ENCODE measurements at regions not wholly inside any gene's neighbourhood (a gene's known extent, or its start where the extent isn't known, plus 50 kb on each side); places are given as distances from the start of the nearest gene placed in this dataset.

DNA sequence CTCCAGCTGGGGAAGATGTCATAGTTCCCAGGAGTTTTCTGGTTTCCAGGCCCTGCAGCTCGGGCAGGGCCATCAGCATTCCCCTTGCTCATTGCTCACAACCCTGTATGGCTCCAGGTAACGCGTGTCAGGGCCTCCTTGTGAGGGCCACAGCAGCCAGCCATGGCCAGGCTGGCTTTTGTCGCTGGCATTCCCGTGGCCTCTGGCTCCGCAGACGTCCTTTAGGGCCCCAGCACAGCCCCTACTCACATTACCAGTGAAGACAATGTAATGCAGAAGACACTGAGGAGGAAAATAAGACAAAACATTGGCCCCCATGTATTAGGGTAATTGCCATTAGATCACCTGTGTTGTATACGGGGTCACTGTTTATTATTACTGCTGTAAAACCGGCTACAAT lies 1799.0 kb downstream of the TP53TG3F start:
- no peak for DNase-seq (ENCODE audit: low read depth in 2 of 2)

DNA sequence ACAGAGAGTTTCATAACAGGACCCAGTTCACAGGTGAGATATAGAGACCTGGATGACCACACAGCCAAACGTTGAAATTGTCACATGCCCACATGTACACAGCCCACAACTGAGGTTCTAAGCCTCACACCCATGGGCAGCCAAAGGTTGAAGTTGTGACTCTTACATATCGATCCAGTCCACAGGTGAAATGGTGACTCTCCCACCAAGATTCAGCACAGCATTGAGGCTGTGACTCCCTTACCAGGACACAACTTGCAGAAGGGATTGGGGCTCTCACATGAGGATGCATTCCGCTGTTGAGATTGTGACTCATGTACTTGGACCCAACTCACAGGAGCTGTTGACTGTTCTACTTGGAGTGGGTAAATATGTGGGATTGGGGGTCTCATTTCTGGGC lies 1836.4 kb downstream of the TP53TG3F start:
- DNase-seq (ENCODE audit: low read depth in 2 of 2) = no peak

DNA sequence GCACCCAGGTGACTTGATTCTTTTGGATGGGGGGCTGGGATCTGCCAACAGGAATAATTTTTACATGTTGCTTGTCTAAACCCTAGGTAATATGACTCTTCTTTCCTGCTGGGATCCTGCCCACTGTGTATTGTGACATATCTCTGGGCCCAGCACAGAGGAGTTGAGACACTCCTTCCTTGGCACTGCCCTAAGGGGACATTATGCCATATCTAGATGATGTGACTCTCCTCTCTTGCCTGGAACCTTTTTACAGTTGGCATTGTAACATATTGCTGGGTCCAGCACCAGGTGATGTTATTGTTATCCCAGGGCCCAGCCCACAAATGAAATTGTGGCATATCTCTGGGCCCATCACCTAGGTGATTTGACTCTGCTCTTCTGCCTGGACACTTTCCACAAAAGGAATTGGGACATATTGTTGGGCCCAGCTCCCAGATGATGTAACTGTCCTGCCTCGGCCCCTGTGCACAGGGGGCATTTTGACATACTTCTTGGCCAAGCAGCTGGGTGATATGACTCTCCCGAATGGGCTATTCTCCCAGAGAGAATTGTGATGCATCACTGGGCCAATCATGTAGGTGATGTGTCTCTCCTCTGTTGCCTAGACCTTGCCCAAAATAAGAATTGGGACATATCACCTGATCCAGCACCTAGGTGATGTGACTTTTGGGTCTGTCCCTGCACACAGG lies 1837.7 kb downstream of the TP53TG3F start:
- no peak for DNase-seq (ENCODE audit: low read depth in 2 of 2)

DNA sequence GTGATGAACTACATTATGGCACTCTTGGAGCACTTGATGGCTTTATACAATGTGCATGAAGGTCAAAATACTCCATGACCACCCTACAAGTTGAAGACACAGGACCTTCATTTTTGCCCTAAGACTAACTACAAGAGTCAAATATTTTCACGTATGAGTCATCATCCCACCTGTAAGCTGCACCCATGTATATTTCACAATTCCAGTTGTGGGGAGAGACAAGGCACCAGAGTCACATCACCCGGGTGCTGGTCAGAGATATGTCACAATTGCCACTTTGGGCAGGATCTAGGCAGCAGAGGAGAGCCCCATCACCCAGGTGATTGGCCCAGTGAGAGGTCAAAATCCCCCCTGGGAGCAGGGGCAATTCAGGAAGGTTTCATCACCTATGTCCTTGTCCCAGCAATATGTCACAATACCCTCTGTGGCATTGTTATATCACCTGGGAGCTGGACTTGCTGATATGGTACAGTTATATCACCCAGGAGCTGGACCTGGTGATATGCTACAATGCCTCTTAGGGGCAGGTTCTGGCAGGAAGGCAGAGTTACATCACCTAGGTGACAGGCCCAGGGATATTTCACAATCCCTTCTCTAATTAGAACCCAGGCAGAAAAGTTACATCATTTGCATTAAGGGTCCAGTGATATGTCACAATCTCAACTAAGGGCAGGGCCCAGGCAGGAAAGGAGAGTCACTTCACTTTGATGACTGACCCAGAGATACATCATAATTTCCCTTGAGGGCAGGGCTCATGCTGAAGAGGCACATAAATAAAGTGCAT lies 1839.2 kb downstream of the TP53TG3F start:
- DNase-seq (ENCODE audit: low read depth in 2 of 2) = no peak

DNA sequence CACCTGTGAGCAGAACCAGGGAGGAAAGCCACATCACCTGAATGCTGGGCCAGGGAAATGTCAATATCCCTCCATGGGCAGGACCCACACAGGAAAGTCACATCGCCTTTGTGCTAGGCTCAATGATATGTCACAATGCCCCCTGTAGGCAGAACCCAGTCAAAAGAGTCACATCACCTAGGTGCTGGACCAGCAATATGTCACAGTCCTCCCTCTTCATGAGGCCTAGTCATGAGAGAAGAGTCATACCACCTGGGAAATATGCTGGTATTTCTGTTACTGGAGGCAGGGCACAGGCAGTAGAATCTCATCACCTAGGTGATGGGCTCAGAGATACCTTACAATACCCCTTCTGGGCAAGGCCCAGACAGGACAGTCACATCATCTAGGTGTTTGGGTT lies 1843.4 kb downstream of the TP53TG3F start:
- DNase-seq (ENCODE audit: low read depth in 2 of 2) = no peak

DNA sequence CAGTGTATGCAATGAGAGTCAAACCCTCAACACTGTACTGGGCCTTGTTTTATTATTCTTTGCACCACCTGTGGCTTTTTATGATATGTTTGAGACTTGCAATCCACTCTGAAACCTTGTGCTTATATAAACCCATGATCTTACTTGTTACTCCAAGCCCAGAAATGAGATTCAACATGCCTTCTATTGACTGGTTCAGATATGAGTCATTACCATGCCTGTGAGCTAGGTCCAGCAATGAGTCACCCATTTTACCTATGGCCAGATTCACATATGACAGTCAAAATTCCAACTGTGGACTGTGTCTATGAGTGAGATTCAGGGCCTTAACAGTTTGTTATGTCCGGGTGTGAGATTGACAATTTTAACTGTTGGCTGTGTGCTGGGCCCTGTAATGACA lies 1846.1 kb downstream of the TP53TG3F start:
- DNase-seq (ENCODE audit: low read depth in 2 of 2) = no peak

DNA sequence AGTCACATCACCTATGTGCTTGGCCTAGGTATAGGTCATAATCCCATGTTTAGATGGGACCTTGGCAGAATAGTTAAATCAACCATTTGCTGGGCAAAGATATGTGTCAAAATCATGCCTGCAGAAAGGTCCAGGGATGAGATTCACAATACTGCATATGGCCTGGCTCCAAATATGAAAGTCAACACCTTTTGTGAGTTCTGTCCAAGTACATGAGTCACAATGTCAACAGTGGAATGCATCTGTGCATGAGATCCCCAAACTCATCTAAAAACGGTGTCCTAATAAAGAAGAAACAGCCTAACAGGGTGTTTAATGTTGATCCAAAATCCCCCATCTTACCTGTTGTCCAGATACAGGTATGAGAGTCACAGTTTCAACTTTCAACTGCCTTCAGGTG lies 1847.5 kb downstream of the TP53TG3F start:
- no peak for DNase-seq (ENCODE audit: low read depth in 2 of 2)

DNA sequence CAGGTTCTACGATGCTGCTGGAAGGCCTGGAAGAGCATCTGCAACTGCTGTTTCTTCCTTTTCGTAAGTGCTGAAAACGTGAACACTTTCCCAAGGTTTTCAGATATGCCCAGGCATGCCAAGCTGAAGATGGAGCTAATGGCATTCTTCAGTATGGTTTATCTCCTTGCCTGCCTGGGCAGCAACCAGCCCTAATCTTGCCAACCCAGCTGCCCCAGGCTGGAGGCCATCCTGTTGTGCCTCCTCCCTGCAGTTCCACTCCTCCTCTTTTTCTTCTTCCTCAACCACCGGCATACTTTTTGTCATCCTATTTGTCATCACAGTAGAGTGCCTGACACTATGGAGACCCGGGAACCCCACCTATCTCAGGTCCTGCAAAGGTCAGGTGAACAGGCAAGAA lies 1849.3 kb downstream of the TP53TG3F start:
- no peak for DNase-seq (ENCODE audit: low read depth in 2 of 2)

DNA sequence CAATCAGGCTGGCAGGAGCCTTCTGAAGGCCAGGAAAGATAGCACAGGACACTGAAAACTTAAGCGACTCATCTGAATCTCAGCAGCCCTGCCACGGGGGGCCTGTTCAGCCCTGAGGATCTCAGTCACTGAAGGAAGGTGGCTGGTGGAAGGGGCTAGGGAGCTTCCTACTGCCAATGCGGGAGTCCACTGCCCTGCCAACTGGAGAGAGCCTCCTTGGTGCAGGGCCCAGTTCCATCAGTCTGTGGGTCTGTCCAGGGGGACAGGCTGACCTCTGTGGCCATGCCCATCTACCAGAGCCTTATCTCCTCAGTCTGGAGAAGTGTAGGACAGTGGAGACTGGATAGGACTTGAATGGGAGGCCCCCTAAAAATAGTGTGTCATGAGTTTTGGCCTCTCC lies 1851.6 kb downstream of the TP53TG3F start:
- no peak for DNase-seq (ENCODE audit: low read depth in 2 of 2)

DNA sequence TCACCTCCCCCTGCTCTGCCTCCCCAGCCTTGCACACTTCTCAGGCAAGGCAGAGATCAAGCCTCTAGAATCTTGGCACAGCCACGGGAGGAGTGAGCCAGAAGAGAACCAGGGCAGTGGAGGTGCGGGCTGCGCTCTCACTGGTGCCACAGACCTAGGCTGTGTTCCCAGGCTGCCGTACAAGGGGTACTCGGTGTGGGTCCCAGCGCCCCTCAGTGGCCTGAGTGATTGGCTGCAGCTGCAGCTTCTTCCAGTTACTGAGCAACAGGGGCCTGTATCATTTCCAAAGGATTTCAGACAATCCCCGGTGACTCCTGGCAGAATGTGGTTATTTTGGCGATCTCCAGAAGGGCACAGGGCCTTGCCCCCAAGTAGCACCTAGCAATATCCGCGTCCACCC lies 1852.1 kb downstream of the TP53TG3F start:
- no peak for DNase-seq (ENCODE audit: low read depth in 2 of 2)

DNA sequence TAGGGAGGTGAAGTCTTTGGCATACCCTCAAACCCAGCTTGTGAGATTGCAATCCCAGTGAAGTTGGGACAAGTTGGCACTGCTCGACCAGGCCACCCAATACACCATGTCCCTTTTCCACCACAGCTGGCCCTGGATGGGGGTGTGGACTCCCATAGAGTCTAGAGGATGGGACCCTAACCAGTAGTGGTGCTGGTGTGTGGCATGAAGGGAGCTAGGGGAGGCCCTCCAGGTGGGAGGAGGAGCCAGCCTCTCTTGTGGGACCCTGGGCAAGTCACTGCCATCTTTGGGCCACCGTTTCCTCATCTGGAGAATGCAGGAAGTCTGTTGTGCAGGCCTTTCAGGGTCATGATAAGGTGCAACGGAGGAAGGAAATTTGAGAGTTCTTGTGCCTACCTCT lies 1854.9 kb downstream of the TP53TG3F start:
- no peak for DNase-seq (ENCODE audit: low read depth in 2 of 2)

DNA sequence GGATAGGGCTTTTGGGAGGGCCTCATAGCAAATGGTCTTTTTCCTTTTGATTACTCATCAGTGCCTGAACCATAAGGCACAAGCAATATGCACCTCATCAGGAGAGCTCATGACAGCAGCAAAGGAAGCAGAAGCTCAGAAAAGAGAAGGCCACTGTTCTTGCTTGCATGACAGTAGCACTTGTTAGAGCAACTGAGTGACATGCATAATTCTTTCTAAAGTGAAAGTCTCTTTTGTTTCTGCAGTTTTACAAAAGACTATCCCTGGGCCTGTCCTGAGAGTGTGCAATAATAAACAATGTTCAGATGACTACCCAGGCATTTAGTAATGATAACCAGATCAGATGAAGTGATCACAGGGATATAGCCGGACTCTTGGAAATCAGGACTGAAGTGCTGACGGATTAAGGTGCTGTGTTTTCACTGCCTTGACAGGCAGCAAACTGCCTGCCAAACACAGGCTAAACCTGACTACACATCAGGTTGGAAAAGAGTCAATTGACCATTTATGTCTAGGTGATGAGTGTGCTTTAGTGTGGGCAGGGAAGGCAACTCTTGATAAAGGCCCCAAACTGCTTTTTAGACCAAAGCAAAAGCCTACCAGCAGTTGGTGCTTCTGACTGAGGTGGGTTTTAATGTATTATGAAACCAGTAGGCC lies 1860.3 kb downstream of the TP53TG3F start:
- DNase-seq (ENCODE audit: low read depth in 2 of 2) = no peak

DNA sequence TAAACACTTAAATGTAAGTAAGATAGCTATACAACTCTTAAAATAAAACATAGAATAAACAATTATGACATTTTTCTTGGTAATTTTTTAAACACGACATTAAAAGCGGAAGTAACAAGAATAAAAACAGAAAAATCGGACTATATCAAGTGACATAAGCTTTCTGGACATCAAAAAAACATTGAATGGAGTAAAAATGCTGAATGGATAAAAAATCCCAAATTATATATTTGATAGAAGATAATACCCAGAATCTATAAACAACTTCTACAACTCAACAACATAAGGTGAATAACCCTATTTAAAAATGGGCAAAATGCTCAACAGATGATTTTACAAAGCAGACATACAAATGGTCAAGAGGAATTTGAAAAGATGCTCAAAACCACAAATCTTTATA lies 1866.5 kb downstream of the TP53TG3F start:
- no peak for DNase-seq (ENCODE audit: low read depth in 2 of 2)

DNA sequence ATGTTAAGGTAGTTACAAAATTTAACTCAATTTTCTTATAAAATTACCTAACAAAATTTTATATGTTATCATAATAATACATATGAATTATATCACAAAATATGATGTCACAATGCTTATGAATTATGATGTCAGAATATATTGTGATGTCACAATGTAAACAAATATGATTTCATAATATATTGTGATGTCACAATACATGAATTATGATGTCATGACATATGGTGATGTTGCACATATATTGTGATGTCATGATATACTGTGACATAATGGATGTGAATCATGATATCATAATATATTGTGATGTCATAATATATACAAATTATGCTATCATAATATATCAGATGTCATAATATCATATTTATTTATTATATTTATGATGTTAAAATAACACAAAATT lies 1879.9 kb downstream of the TP53TG3F start:
- DNase-seq (ENCODE audit: low read depth in 2 of 2) = no peak

DNA sequence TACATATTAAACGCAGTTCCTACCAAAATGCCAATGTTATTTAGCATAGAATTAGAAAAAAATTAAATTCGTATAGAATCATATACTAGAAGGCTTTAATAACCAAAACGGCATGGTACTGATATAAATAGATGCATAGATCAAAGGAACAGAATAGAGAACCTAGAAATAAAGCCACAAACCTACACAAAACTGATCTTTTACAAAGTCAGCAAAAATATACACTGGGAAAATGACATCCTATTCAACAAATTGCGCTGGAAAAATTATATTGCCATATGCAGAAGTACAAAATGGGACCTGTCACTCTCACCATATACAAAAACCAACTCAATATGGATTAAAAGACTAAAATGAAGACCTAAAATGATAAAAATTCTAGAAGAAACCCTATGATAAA lies 1882.6 kb downstream of the TP53TG3F start:
- DNase-seq (ENCODE audit: low read depth in 2 of 2) = no peak

DNA sequence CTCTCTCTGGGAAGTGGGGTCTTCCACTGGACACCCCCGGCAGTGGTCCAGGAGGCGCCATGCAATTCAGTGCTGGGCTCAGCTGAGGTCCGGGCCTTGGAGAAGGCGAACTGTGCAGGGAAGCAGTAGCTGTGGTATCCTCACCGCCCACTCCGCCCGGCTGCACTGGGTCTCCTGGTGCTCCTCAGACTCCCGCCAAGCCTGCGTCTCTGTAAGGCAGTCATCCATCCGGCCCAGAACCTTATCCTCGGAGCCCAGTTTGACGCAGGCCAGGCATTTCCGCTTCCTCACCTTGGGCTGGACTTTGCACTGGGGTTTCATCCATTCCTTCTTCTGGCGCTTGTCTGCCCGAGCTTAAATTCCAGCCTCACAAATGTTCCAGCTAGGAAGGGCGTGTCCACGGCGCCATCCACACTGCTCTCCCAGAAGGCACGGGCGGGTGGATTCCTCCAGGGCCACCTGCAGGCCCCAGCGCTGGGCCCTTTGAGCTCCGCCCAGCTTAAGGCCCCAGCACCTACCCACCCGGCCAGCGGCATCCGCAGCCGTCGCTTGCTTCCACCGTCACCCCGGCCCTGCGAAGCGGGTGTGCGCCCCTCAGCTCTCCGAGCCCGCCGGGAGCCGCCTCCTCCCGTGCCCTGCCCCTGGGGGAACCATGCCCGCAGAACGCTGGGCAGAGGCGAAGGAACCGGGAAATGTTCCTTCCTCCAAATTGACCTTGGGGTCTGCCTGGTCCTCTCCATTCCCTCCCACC lies 1884.8 kb downstream of the TP53TG3F start:
- no peak for DNase-seq (ENCODE audit: low read depth in 2 of 2)

DNA sequence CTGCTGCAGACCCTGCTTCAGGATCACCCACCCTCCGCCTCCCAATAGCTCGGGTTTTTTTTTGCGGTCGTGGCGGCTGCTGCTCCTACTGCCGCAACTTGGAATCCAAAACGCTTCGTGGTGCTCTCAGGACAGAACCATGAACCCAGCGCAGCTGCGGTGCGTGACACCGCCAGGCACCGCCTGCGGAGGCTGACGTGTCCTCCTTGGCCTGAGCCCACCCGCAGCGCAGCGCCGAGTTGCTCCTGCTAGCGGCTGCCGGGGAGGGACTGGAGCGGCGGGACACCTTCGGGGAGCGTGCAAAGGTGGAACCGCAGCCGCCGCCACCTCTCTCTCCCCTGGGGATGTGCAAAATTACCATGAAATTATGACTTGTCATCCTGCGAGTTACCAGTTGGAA lies 1893.0 kb downstream of the TP53TG3F start:
- DNase-seq (ENCODE audit: low read depth in 2 of 2) = no peak

DNA sequence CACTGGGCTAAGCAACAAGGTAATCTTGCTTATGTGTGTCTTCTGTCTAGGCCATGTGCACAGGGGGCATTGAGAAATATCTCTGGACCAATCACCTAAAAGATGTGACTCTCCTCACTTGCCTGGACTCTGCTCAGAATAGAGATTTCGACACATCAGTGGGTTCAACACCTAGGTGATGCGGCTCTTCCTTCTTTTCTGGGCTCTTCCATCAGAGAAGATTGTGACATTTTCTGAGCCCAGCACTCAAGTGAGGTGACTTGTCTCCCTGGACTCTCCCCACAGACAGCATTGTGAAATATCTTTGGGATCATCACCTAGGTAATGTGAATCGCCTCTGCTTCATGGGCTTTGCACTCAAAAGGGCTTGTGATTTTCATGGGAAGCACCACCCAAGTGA lies 1904.1 kb downstream of the TP53TG3F start:
- no peak for DNase-seq (ENCODE audit: low read depth in 2 of 2)

DNA sequence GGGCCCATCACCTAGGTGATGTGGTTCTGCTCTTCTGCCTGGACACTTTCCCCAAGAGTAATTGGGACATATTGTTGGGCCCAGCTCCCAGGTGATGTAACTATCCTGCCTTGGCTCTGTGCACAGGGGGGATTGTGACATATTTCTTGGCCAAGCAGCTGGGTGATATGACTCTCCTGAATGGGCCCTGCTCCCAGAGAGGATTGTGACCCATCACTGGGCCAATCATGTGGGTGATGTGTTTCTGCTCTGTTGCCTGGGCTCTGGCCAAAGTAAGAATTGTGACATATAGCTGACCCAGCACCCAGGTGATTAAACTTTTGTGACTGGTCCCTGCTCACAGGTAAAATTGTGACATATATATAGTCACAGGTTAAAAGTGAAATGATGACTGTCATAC lies 1904.9 kb downstream of the TP53TG3F start:
- no peak for DNase-seq (ENCODE audit: low read depth in 2 of 2)

DNA sequence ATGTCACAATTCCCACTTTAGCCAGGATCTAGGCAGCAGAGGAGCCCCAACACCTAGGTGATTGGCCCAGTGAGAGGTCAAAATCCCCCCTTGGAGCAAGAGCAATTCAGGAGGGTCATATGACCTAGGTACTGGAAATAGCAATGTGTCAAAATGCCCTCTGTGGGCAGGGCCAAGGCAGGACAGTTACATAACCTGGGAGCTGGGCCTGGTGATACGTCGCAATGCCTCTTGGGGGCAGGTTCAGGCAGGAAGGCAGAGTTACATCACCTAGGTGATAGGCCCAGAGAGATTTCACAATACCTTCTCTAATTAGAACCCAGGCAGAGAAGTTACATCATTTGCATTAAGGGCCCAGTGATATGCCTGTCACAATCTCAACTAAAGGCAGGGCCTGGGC lies 1906.3 kb downstream of the TP53TG3F start:
- no peak for DNase-seq (ENCODE audit: low read depth in 2 of 2)

DNA sequence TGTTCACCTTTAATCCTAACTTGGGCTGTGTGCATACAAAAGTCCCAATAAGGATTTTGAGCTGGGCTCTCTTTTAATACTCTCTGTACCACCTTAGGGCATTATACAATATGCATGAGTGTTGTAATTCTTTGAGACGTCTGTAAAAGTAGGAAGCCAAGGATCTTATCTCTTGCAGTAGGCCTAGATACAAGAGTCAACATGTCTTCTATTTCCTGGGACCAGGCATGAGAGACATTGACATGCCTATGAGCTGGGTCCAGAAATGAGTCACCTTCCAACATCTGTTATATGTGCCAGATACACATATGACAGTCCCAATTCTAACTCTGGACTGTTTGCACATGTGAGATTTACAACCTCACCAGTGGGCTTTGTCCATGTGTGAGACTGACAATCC lies 1911.2 kb downstream of the TP53TG3F start:
- no peak for DNase-seq (ENCODE audit: low read depth in 2 of 2)

DNA sequence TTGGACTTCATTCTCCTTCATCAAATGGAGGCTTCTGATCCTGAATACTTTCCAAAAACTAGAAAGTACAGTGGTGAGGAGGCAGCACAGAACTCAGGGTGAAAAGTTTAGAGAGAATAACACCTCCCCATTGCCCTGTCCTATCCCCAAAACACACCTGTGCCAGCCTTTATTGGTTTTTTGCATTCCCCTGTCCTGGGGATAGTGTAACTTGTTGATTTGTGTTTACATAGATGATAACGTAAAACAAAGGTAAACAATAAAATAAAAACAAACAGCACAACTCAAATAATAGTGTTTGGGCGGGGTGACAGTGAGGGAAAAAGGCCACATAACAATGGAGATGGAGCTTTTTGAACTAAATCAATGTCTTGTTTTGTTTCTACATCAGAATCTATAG lies 1917.7 kb downstream of the TP53TG3F start:
- no peak for DNase-seq (ENCODE audit: low read depth in 2 of 2)
